ENCODE measurements at regions not wholly inside any gene's neighbourhood (a gene's known extent, or its start where the extent isn't known, plus 50 kb on each side); places are given as distances from the start of the nearest gene placed in this dataset.

- DNase-seq (ENCODE audit: low read depth, low spot score): no peak
Observed at GRCh38 chr6:10048370-10049297, 366.2 kb downstream of the TFAP2A start.

- no peak for DNase-seq (ENCODE audit: low read depth, low spot score)
Observed at GRCh38 chr6:10042280-10042679, 372.6 kb downstream of the TFAP2A start.

GRCh38 chr6:10033223-10033829 lies 381.5 kb downstream of the TFAP2A start:
- no peak for DNase-seq (ENCODE audit: low read depth, low spot score)

- DNase-seq (ENCODE audit: low read depth, low spot score): no peak
Observed at GRCh38 chr6:10031617-10032016, 383.3 kb downstream of the TFAP2A start.

- DNase-seq (ENCODE audit: low read depth, low spot score): no peak
Observed at GRCh38 chr6:10030942-10031537, 383.8 kb downstream of the TFAP2A start.

- DNase-seq (ENCODE audit: low read depth, low spot score): no peak
Observed at GRCh38 chr6:10028222-10028621, 386.7 kb downstream of the TFAP2A start.

GRCh38 chr6:10019851-10020250 lies 395.0 kb downstream of the TFAP2A start:
- no peak for DNase-seq (ENCODE audit: low read depth, low spot score)

GRCh38 chr6:10014557-10014956 lies 400.3 kb downstream of the TFAP2A start:
- no peak for DNase-seq (ENCODE audit: low read depth, low spot score)

- no peak for DNase-seq (ENCODE audit: low read depth, low spot score)
Observed at GRCh38 chr6:10000551-10000950, 414.3 kb downstream of the TFAP2A start.

- DNase-seq (ENCODE audit: low read depth, low spot score): no peak
Observed at GRCh38 chr6:9999796-10000195, 415.1 kb downstream of the TFAP2A start.

- DNase-seq (ENCODE audit: low read depth, low spot score): no peak
Observed at GRCh38 chr6:9986273-9986672, 428.6 kb downstream of the TFAP2A start.

- no peak for DNase-seq (ENCODE audit: low read depth, low spot score)
Observed at GRCh38 chr6:9985481-9985880, 429.4 kb downstream of the TFAP2A start.

GRCh38 chr6:9984607-9985006 lies 430.3 kb downstream of the TFAP2A start:
- no peak for DNase-seq (ENCODE audit: low read depth, low spot score)

- DNase-seq (ENCODE audit: low read depth, low spot score): no peak
Observed at GRCh38 chr6:9983168-9983567, 431.7 kb downstream of the TFAP2A start.

- no peak for DNase-seq (ENCODE audit: low read depth, low spot score)
Observed at GRCh38 chr6:9982215-9982614, 432.7 kb downstream of the TFAP2A start.

- no peak for DNase-seq (ENCODE audit: low read depth, low spot score)
Observed at GRCh38 chr6:9979996-9980395, 434.9 kb downstream of the TFAP2A start.

- no peak for DNase-seq (ENCODE audit: low read depth, low spot score)
Observed at GRCh38 chr6:9978480-9978879, 436.4 kb downstream of the TFAP2A start.

- DNase-seq (ENCODE audit: low read depth, low spot score): no peak
Observed at GRCh38 chr6:9977411-9977810, 437.5 kb downstream of the TFAP2A start.

- no peak for DNase-seq (ENCODE audit: low read depth, low spot score)
Observed at GRCh38 chr6:9961646-9962045, 453.2 kb downstream of the TFAP2A start.

- DNase-seq (ENCODE audit: low read depth, low spot score): no peak
Observed at GRCh38 chr6:9957215-9957759, 457.6 kb downstream of the TFAP2A start.

- no peak for DNase-seq (ENCODE audit: low read depth, low spot score)
Observed at GRCh38 chr6:9948678-9949077, 466.2 kb downstream of the TFAP2A start.

- DNase-seq (ENCODE audit: low read depth, low spot score): no peak
Observed at GRCh38 chr6:9943986-9944385, 470.9 kb downstream of the TFAP2A start.
